NB4 (cell line): ENCODE measurements at regions not wholly inside any gene's neighbourhood (a gene's known extent, or its start where the extent isn't known, plus 50 kb on each side); places are given as distances from the start of the nearest gene placed in this dataset.

Source experiments
- DNase-seq: peaks from one replicate; pipeline ENCODE4 v3.0.0; 2010; ENCODE audit warnings: low read depth
- H3K4me3 ChIP-seq: one replicate; pipeline ENCODE4 v1.5.1; 2011; ENCODE audit warnings: mild to moderate bottlenecking, low read depth, low read length, moderate library complexity
- CTCF ChIP-seq: IDR thresholded peaks from one replicate; pipeline ENCODE4 v1.5.1; 2012; ENCODE audit warnings: low read depth, low read length
- MAX ChIP-seq: IDR thresholded peaks from 2 replicates; pipeline ENCODE4 v1.6.1; 2011; ENCODE audit warnings: low read depth, low read length
- MYC ChIP-seq: IDR thresholded peaks from 2 replicates; pipeline ENCODE4 v1.6.1; 2011; ENCODE audit warnings: low read depth, low read length
- POLR2A ChIP-seq: IDR thresholded peaks from 2 replicates; pipeline ENCODE4 v1.6.1; 2011; ENCODE audit warnings: mild to moderate bottlenecking; ENCODE audit not compliant: insufficient read length; ENCODE audit errors: extremely low read depth

GRCh38 chr12:19746471-19746870 is 307.2 kb downstream of the AEBP2 start:
- DNase-seq = no peak
- H3K4me3 ChIP-seq = no peak overlapping the region

GRCh38 chr12:19749906-19750574 is 310.7 kb downstream of the AEBP2 start:
- no peak for DNase-seq
- no peak overlapping the region for H3K4me3 ChIP-seq
- TF ChIP-seq MYC = no peak
- no peak for TF ChIP-seq POLR2A
- TF ChIP-seq CTCF = no peak
- no peak for TF ChIP-seq MAX

More at GRCh38 chr12:19746471-19746870, 307.2 kb downstream of the AEBP2 start:
- TF ChIP-seq MAX (no peak), POLR2A (no peak), MYC (no peak), CTCF (no peak)

- no peak overlapping the region for H3K4me3 ChIP-seq
- DNase-seq = no peak
- TF ChIP-seq POLR2A (no peak), MYC (no peak), MAX (no peak), CTCF (no peak)
Observed at GRCh38 chr12:19751078-19751477, 311.8 kb downstream of the AEBP2 start.

- TF ChIP-seq MYC (no peak), POLR2A (no peak), CTCF (no peak), MAX (no peak)
- no peak overlapping the region for H3K4me3 ChIP-seq
- no peak for DNase-seq
Observed at GRCh38 chr12:19752712-19753111, 313.4 kb downstream of the AEBP2 start.

- TF ChIP-seq CTCF = no peak
- no peak for TF ChIP-seq MAX
- TF ChIP-seq MYC = no peak
- no peak for TF ChIP-seq POLR2A
- no peak for DNase-seq
- H3K4me3 ChIP-seq = no peak overlapping the region
Observed at GRCh38 chr12:19755136-19755535, 315.8 kb downstream of the AEBP2 start.
